HepG2 (cell line): ENCODE measurements at regions not wholly inside any gene's neighbourhood (a gene's known extent, or its start where the extent isn't known, plus 50 kb on each side); places are given as distances from the start of the nearest gene placed in this dataset.

Experiments
- BCL3 ChIP-seq: sonication (generic); formaldehyde crosslinking; IDR thresholded peaks from 2 replicates; pipeline ENCODE4 v1.5.1; 2020; ENCODE audit warnings: mild to moderate bottlenecking, missing genetic modification reagents, moderate library complexity
- ERF ChIP-seq: IDR thresholded peaks from 2 replicates; pipeline ENCODE4 v1.6.1; 2018; ENCODE audit warnings: missing biosample characterization, missing genetic modification reagents
- HCFC1 ChIP-seq: fragments of 150-350 bp; IDR thresholded peaks from 2 replicates; pipeline ENCODE4 v1.6.1; 2014; ENCODE audit warnings: low read depth, low read length
- MEIS1 ChIP-seq: sonication (generic); formaldehyde crosslinking; IDR thresholded peaks from 2 replicates; pipeline ENCODE4 v1.9.0; 2021; ENCODE audit warnings: mild to moderate bottlenecking, missing genetic modification reagents, moderate library complexity, borderline replicate concordance
- PRPF4 ChIP-seq: fragments of 200-400 bp; formaldehyde crosslinking; IDR thresholded peaks from 2 replicates; pipeline ENCODE4 v1.6.1; 2016; ENCODE audit warnings: low read length, low read depth; ENCODE audit not compliant: poor library complexity, severe bottlenecking
- SIN3B ChIP-seq: fragments of 150-350 bp; IDR thresholded peaks from 2 replicates; pipeline ENCODE4 v1.6.1; 2014; ENCODE audit warnings: low read length
- STAG1 ChIP-seq: sonication (generic); formaldehyde crosslinking; IDR thresholded peaks from 2 replicates; pipeline ENCODE4 v1.4.0; 2020; ENCODE audit warnings: missing genetic modification reagents
- TCF7 ChIP-seq: sonication (generic); IDR thresholded peaks from 2 replicates; pipeline ENCODE4 v1.6.1; 2016; ENCODE audit warnings: antibody characterized with exemption, low read depth
- THAP8 ChIP-seq: sonication (generic); formaldehyde crosslinking; IDR thresholded peaks from 2 replicates; pipeline ENCODE4 v1.5.1; 2020; ENCODE audit warnings: missing genetic modification reagents, mild to moderate bottlenecking, borderline replicate concordance
- TRAFD1 ChIP-seq: sonication (generic); formaldehyde crosslinking; IDR thresholded peaks from 2 replicates; pipeline ENCODE4 v1.5.1; 2020; ENCODE audit warnings: missing genetic modification reagents, mild to moderate bottlenecking, borderline replicate concordance
- ZBTB1 ChIP-seq: sonication (generic); formaldehyde crosslinking; IDR thresholded peaks from 2 replicates; pipeline ENCODE4 v1.4.0; 2020; ENCODE audit warnings: missing genetic modification reagents, borderline replicate concordance
- ZFP36L2 ChIP-seq: sonication (generic); formaldehyde crosslinking; IDR thresholded peaks from 2 replicates; pipeline ENCODE4 v1.4.0; 2020; ENCODE audit warnings: missing genetic modification reagents
- ZNF577 ChIP-seq: sonication (generic); formaldehyde crosslinking; IDR thresholded peaks from 2 replicates; pipeline ENCODE4 v1.4.0; 2020; ENCODE audit warnings: mild to moderate bottlenecking, low read depth, missing genetic modification reagents, borderline replicate concordance
- ZNF720 ChIP-seq: sonication (generic); formaldehyde crosslinking; IDR thresholded peaks from 2 replicates; pipeline ENCODE4 v1.4.0; 2020; ENCODE audit warnings: missing genetic modification reagents
- TF ChIP-seq, protein P1 (sequence below): sonication (generic); formaldehyde crosslinking; IDR thresholded peaks from 2 replicates; pipeline ENCODE4 v1.4.0; 2020; ENCODE audit warnings: missing genetic modification reagents
- TF ChIP-seq, protein P2 (sequence below): sonication (generic); formaldehyde crosslinking; IDR thresholded peaks from 2 replicates; pipeline ENCODE4 v1.4.0; 2020; ENCODE audit warnings: missing genetic modification reagents
- TF ChIP-seq, protein P3 (sequence below): sonication (generic); formaldehyde crosslinking; conservative IDR thresholded peaks from 2 replicates; pipeline ENCODE4 v1.4.0; 2020; ENCODE audit warnings: missing genetic modification reagents

DNA sequence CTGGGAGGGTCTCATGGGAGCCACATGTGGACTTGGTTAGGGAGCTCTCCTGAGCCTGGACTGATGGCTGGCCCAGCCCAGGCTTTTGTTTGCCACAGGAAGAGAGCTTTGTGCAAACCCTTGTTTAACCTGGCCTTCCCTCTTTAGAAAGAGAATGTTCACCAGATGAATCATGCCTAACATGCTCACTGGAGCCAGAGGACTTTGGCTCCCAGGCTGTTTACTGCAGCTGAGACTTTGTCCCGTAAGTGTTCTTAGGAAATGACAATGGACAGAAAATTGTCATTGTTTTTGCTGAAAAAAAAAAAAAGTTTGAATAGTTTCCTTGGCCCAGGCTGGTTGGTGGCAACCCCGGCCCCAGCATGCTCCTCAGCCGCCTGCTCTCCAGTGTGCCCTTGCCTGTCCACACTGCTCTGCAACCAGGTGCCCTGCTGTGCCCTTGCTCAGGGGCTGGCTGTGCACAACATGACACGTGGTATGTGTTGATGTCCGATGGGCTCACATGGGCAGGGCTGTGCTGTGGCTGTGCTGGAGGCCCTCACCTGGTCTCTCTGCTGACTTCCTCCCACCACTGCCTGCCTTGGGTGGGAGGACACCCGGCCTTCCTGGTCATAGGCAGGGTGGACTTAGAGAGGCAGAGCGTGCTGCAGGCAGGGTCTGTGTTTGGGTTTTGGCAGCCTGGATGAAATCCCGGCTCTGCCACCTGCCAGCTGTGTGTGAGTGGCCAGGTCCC, 215.3 kb upstream of the ZNF32 start (continued):
- no peak for TF ChIP-seq TRAFD1 (CRISPR knock-in tag)
- TF ChIP-seq, protein P1, sequence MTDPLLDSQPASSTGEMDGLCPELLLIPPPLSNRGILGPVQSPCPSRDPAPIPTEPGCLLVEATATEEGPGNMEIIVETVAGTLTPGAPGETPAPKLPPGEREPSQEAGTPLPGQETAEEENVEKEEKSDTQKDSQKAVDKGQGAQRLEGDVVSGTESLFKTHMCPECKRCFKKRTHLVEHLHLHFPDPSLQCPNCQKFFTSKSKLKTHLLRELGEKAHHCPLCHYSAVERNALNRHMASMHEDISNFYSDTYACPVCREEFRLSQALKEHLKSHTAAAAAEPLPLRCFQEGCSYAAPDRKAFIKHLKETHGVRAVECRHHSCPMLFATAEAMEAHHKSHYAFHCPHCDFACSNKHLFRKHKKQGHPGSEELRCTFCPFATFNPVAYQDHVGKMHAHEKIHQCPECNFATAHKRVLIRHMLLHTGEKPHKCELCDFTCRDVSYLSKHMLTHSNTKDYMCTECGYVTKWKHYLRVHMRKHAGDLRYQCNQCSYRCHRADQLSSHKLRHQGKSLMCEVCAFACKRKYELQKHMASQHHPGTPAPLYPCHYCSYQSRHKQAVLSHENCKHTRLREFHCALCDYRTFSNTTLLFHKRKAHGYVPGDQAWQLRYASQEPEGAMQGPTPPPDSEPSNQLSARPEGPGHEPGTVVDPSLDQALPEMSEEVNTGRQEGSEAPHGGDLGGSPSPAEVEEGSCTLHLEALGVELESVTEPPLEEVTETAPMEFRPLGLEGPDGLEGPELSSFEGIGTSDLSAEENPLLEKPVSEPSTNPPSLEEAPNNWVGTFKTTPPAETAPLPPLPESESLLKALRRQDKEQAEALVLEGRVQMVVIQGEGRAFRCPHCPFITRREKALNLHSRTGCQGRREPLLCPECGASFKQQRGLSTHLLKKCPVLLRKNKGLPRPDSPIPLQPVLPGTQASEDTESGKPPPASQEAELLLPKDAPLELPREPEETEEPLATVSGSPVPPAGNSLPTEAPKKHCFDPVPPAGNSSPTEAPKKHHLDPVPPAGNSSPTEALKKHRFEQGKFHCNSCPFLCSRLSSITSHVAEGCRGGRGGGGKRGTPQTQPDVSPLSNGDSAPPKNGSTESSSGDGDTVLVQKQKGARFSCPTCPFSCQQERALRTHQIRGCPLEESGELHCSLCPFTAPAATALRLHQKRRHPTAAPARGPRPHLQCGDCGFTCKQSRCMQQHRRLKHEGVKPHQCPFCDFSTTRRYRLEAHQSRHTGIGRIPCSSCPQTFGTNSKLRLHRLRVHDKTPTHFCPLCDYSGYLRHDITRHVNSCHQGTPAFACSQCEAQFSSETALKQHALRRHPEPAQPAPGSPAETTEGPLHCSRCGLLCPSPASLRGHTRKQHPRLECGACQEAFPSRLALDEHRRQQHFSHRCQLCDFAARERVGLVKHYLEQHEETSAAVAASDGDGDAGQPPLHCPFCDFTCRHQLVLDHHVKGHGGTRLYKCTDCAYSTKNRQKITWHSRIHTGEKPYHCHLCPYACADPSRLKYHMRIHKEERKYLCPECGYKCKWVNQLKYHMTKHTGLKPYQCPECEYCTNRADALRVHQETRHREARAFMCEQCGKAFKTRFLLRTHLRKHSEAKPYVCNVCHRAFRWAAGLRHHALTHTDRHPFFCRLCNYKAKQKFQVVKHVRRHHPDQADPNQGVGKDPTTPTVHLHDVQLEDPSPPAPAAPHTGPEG: no peak
- TF ChIP-seq ZNF720 (CRISPR knock-in tag): no peak
- peak; percentile 52 for TF ChIP-seq BCL3 (CRISPR knock-in tag)
- TF ChIP-seq HCFC1: no peak
- TF ChIP-seq THAP8 (CRISPR knock-in tag): no peak
- no peak for TF ChIP-seq ZBTB1 (CRISPR knock-in tag)
- no peak for TF ChIP-seq SIN3B
- TF ChIP-seq TCF7: peak; percentile 63
- TF ChIP-seq STAG1 (CRISPR knock-in tag): no peak
- no peak for TF ChIP-seq ZNF577 (CRISPR knock-in tag)
- TF ChIP-seq, protein P2, sequence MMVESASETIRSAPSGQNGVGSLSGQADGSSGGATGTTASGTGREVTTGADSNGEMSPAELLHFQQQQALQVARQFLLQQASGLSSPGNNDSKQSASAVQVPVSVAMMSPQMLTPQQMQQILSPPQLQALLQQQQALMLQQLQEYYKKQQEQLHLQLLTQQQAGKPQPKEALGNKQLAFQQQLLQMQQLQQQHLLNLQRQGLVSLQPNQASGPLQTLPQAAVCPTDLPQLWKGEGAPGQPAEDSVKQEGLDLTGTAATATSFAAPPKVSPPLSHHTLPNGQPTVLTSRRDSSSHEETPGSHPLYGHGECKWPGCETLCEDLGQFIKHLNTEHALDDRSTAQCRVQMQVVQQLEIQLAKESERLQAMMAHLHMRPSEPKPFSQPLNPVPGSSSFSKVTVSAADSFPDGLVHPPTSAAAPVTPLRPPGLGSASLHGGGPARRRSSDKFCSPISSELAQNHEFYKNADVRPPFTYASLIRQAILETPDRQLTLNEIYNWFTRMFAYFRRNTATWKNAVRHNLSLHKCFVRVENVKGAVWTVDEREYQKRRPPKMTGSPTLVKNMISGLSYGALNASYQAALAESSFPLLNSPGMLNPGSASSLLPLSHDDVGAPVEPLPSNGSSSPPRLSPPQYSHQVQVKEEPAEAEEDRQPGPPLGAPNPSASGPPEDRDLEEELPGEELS (CRISPR knock-in tag): peak; percentile 88
- TF ChIP-seq ZFP36L2 (CRISPR knock-in tag): no peak
- TF ChIP-seq PRPF4: no peak
- peak; percentile 92 for TF ChIP-seq MEIS1 (CRISPR knock-in tag)
- TF ChIP-seq ERF: peak; percentile 37
- TF ChIP-seq, protein P3, sequence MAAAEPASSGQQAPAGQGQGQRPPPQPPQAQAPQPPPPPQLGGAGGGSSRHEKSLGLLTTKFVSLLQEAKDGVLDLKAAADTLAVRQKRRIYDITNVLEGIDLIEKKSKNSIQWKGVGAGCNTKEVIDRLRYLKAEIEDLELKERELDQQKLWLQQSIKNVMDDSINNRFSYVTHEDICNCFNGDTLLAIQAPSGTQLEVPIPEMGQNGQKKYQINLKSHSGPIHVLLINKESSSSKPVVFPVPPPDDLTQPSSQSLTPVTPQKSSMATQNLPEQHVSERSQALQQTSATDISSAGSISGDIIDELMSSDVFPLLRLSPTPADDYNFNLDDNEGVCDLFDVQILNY (CRISPR knock-in tag): no peak
